Testis (tissue), 2 donors: ENCODE measurements at regions not wholly inside any gene's neighbourhood (a gene's known extent, or its start where the extent isn't known, plus 50 kb on each side); places are given as distances from the start of the nearest gene placed in this dataset.

Source experiments
- DNase-seq: peaks from one replicate; pipeline ENCODE4 v3.0.0-alpha.2; 2019
- H3K27ac ChIP-seq, 2 donors: fragments of 200-600 bp; sonication (generic); one replicate each; pipeline ENCODE4 v1.5.1; 2019
- H3K27me3 ChIP-seq: fragments of 200-600 bp; sonication (generic); one replicate; pipeline ENCODE4 v1.5.1; 2019
- H3K36me3 ChIP-seq: fragments of 200-600 bp; sonication (generic); one replicate; pipeline ENCODE4 v1.5.1; 2017; ENCODE audit warnings: low read depth; ENCODE audit errors: missing control alignments
- H3K4me1 ChIP-seq: fragments of 200-600 bp; sonication (generic); one replicate; pipeline ENCODE4 v1.5.1; 2019
- H3K4me3 ChIP-seq, 2 donors: fragments of 200-600 bp; sonication (generic); one replicate each; pipeline ENCODE4 v1.5.1; 2017 to 2019
- H3K9me3 ChIP-seq: fragments of 200-600 bp; sonication (generic); one replicate; pipeline ENCODE4 v1.5.1; 2017
- POLR2A ChIP-seq: fragments of 450-650 bp; IDR thresholded peaks from one replicate; pipeline ENCODE4 v1.6.1; 2017; ENCODE audit warnings: antibody characterized with exemption, mild to moderate bottlenecking, moderate library complexity
- WGBS, 2 donors: methylation state at CpG; one replicate each; pipeline ENCODE4 v1.1.5; 2018; 5-methylcytosine and 5-hydroxymethylcytosine counted together
- intact Hi-C: fragments of 100-400 bp; cut with DNase I; formaldehyde crosslinking; loops from one replicate; pipeline ENCODE4 v1.15.1; 2023; ENCODE audit warnings: low total_unique reads
- TF ChIP-seq, protein P1 (sequence below), 3 experiments: fragments of 450-650 bp in 2 of 3; fragments of 200-600 bp in 1 of 3; sonication (generic) in 1 of 3; IDR thresholded peaks; one replicate each; pipeline ENCODE4 v1.5.1; 2016 to 2019; ENCODE audit warnings: antibody characterized with exemption in 3 of 3, mild to moderate bottlenecking in 2 of 3, moderate library complexity in 1 of 3

DNA sequence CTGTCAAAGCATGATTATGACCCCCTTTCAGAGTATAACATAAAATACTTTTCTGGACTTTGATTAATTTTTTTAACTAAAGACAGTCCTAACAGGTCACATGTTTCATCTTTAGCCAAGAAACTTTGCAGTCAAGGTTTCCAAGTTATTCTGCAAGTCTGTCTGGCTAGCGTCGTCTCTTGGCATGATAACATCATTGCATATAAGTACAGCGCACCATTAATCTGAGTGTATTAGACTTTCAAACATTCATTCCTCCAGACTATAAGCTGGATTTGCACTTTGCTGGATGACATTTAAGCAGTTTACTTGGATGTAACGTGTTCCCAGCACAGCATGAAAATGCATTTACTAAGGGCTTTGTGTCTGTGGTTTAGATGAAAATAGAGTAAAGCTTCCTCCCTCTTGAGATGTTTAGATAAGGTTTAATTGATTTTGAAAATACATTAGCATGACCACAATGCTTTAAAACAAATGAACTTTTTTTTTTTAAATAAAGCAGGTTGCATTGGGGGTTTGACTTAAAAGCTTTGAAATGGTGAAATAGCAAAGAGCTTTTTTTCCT is 349.0 kb upstream of the MTPN start:
- H3K27ac ChIP-seq: no peak overlapping the region
- no peak overlapping the region for H3K4me3 ChIP-seq
- 47 to 51% methylated on average over 4 of the region's 4 CpGs for WGBS, 2 donors
- DNase-seq: no peak
- no peaks in the 10 kb centered on the region for H3K9me3 ChIP-seq
- no peaks in the 10 kb centered on the region for H3K36me3 ChIP-seq
- intact Hi-C loops: no loop called here
- TF ChIP-seq POLR2A: no peak
- TF ChIP-seq, protein P1, sequence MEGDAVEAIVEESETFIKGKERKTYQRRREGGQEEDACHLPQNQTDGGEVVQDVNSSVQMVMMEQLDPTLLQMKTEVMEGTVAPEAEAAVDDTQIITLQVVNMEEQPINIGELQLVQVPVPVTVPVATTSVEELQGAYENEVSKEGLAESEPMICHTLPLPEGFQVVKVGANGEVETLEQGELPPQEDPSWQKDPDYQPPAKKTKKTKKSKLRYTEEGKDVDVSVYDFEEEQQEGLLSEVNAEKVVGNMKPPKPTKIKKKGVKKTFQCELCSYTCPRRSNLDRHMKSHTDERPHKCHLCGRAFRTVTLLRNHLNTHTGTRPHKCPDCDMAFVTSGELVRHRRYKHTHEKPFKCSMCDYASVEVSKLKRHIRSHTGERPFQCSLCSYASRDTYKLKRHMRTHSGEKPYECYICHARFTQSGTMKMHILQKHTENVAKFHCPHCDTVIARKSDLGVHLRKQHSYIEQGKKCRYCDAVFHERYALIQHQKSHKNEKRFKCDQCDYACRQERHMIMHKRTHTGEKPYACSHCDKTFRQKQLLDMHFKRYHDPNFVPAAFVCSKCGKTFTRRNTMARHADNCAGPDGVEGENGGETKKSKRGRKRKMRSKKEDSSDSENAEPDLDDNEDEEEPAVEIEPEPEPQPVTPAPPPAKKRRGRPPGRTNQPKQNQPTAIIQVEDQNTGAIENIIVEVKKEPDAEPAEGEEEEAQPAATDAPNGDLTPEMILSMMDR (IDR thresholded peaks at IDR 0.05): no peak
- H3K27me3 ChIP-seq: no peaks in the 10 kb centered on the region
- no peaks in the 10 kb centered on the region for H3K4me1 ChIP-seq

DNA sequence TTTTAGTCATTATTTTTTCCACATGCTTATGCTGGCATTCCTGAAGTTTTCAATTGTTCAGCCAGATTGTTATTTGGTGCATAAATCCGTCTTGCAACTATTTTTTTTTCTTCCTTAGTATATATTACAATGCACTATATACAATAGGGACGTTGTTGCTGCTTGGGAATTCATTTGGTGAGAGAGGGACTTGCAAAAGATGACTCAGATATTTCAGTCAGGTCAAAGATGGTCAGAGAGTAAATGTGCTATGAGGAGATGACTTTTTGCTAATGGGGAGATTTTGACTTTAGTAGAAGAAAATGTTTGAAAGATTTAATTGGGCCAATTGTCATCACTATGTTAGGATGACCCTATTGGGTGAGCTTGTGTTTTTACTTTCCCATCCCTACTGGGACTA is 348.4 kb upstream of the MTPN start:
- no peak for DNase-seq
- no peaks in the 10 kb centered on the region for H3K4me1 ChIP-seq
- H3K36me3 ChIP-seq: no peaks in the 10 kb centered on the region
- no peak overlapping the region for H3K4me3 ChIP-seq
- intact Hi-C loops: no loop called here
- H3K27ac ChIP-seq: no peak overlapping the region
- 52 to 54% methylated on average over 2 of the region's 2 CpGs for WGBS, 2 donors
- no peaks in the 10 kb centered on the region for H3K9me3 ChIP-seq
- H3K27me3 ChIP-seq: no peaks in the 10 kb centered on the region
- TF ChIP-seq, protein P1 (IDR thresholded peaks at IDR 0.05): no peak

DNA sequence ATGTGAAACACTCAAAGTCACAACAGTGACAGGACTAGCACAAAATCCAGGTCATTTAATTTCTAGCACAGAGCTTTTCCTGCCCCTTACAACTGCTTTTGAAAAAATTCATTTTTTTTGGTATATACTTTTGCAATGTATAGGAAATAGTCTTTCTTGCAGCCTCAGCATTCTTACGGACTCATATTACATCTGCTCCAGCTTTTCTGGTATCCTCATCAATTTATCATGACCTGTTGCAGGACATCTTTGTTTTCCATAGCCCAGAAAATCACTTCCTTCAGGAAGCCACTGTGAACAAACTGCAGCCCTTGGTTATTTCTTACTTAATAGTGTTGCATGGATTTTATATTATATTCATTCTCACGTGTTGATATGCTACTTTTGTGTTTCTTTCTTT is 347.9 kb upstream of the MTPN start:
- intact Hi-C loops: no loop called here
- no peak overlapping the region for H3K27ac ChIP-seq
- 73 to 77% methylated on average over 2 of the region's 2 CpGs for WGBS, 2 donors

DNA sequence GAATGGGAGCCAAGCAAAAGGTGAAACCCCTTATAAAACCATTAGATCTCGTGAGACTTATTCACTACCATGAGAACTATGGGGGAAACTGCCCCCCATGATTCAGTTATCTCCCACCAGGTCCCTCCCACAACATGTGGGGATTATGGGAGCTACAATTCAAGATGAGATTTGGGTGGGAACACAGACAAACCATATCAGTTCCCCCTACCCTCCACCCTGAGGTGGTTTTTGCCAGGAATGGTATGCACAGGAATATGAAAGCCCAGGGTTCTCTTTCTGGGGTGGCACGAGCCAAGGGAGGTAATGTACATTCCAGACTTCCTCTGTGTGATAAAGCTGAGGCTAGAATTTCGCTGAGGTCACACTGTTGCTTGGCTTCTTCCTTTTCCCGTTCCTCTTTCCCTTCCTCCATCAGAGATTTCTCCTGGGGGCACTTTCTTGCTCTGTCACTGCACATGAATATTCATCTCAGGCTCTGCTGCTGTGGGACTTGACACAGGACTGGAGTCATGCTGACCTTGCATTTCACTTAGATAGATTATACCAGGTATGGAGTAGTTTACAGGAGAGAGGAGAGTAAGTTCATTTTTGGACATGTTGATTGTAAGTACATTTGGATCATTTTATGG is 347.0 kb upstream of the MTPN start:
- H3K9me3 ChIP-seq: no peaks in the 10 kb centered on the region
- no peak for TF ChIP-seq POLR2A
- TF ChIP-seq, protein P1 (IDR thresholded peaks at IDR 0.05): no peak
- no peak overlapping the region for H3K4me3 ChIP-seq
- no peaks in the 10 kb centered on the region for H3K36me3 ChIP-seq
- no peaks in the 10 kb centered on the region for H3K27me3 ChIP-seq
- intact Hi-C loops: no loop called here
- no peak overlapping the region for H3K27ac ChIP-seq
- no peak for DNase-seq
- H3K4me1 ChIP-seq: no peaks in the 10 kb centered on the region
- 69 to 73% methylated on average over 4 of the region's 4 CpGs for WGBS, 2 donors

More for the DNA sequence above, 347.9 kb upstream of the MTPN start:
- Histone ChIP-seq H3K4me3 (no peak overlapping the region), H3K36me3 (no peaks in the 10 kb centered on the region), H3K9me3 (no peaks in the 10 kb centered on the region), H3K4me1 (no peaks in the 10 kb centered on the region), H3K27me3 (no peaks in the 10 kb centered on the region)
- DNase-seq: no peak
- no peak for TF ChIP-seq POLR2A
- TF ChIP-seq, protein P1 (IDR thresholded peaks at IDR 0.05): no peak

DNA sequence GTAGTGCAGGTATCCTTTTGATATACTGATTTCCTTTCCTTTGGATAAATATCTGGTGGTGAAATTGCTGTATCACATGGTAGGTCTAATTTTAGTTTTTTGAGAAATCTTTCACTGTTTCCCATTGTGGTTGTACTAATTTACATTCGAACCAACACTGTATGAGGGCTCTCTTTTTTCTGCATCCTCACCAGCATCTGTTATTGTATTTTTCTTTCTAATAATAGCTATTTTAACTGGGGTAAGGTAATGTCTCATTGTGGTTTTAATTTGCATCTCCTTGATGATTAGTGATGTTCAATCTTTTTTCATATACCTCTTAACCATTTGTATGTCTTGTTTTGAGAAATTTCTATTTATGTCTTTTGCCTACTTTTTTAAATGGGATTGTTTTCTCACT is 335.4 kb upstream of the MTPN start:
- H3K36me3 ChIP-seq: no peaks in the 10 kb centered on the region
- H3K27me3 ChIP-seq: no peaks in the 10 kb centered on the region
- no peak for TF ChIP-seq POLR2A
- TF ChIP-seq, protein P1 (IDR thresholded peaks at IDR 0.05): no peak
- no peak overlapping the region for H3K4me3 ChIP-seq
- no peak for DNase-seq
- intact Hi-C loops: no loop called here
- no peaks in the 10 kb centered on the region for H3K9me3 ChIP-seq
- H3K27ac ChIP-seq: no peak overlapping the region
- H3K4me1 ChIP-seq: no peaks in the 10 kb centered on the region
- WGBS, 2 donors: 86 to 90% methylated on average over 1 of the region's 1 CpG
